GM21528 (cell line): ENCODE measurements at regions not wholly inside any gene's neighbourhood (a gene's known extent, or its start where the extent isn't known, plus 50 kb on each side); places are given as distances from the start of the nearest gene placed in this dataset.

Experiments
- ATAC-seq: cut with Tn5 transposase; IDR thresholded peaks from one replicate; pipeline ENCODE4 v1.9.1; 2021; ENCODE audit warnings: mild to moderate bottlenecking, moderate library complexity; ENCODE audit not compliant: unreplicated experiment, low FRiP score

- no peak for ATAC-seq
Measured at GRCh38 chr4:62232814-62233213, 1032.7 kb downstream of the ADGRL3 start.

GRCh38 chr4:62231994-62232393 is 1031.9 kb downstream of the ADGRL3 start:
- ATAC-seq = no peak

- no peak for ATAC-seq
Measured at GRCh38 chr4:62226082-62226481, 1026.0 kb downstream of the ADGRL3 start.

GRCh38 chr4:62222121-62222520 is 1022.0 kb downstream of the ADGRL3 start:
- no peak for ATAC-seq

- ATAC-seq = no peak
Measured at GRCh38 chr4:62210486-62210885, 1010.4 kb downstream of the ADGRL3 start.

GRCh38 chr4:62209757-62210485 is 1009.8 kb downstream of the ADGRL3 start:
- no peak for ATAC-seq

- no peak for ATAC-seq
Measured at GRCh38 chr4:62208921-62209320, 1008.8 kb downstream of the ADGRL3 start.

- no peak for ATAC-seq
Measured at GRCh38 chr4:62204136-62204535, 1004.0 kb downstream of the ADGRL3 start.

- no peak for ATAC-seq
Measured at GRCh38 chr4:62199291-62199810, 999.2 kb downstream of the ADGRL3 start.

- ATAC-seq = no peak
Measured at GRCh38 chr4:62196338-62196737, 996.2 kb downstream of the ADGRL3 start.

- ATAC-seq = no peak
Measured at GRCh38 chr4:62194342-62194741, 994.2 kb downstream of the ADGRL3 start.

- no peak for ATAC-seq
Measured at GRCh38 chr4:62193761-62194160, 993.6 kb downstream of the ADGRL3 start.

GRCh38 chr4:62191451-62192240 is 991.5 kb downstream of the ADGRL3 start:
- no peak for ATAC-seq

- ATAC-seq = no peak
Measured at GRCh38 chr4:62170235-62170634, 970.1 kb downstream of the ADGRL3 start.

GRCh38 chr4:62168681-62169080 is 968.6 kb downstream of the ADGRL3 start:
- no peak for ATAC-seq

- no peak for ATAC-seq
Measured at GRCh38 chr4:62162606-62163005, 962.5 kb downstream of the ADGRL3 start.

- ATAC-seq = no peak
Measured at GRCh38 chr4:62161446-62161845, 961.3 kb downstream of the ADGRL3 start.

GRCh38 chr4:62159876-62160275 is 959.8 kb downstream of the ADGRL3 start:
- no peak for ATAC-seq

GRCh38 chr4:62159306-62159705 is 959.2 kb downstream of the ADGRL3 start:
- no peak for ATAC-seq

GRCh38 chr4:62156205-62156604 is 956.1 kb downstream of the ADGRL3 start:
- no peak for ATAC-seq

GRCh38 chr4:62145276-62145675 is 945.1 kb downstream of the ADGRL3 start:
- no peak for ATAC-seq

GRCh38 chr4:62144431-62144830 is 944.3 kb downstream of the ADGRL3 start:
- no peak for ATAC-seq
